DMS 273 (cell line): ENCODE measurements at regions not wholly inside any gene's neighbourhood (a gene's known extent, or its start where the extent isn't known, plus 50 kb on each side); places are given as distances from the start of the nearest gene placed in this dataset.
A peak's percentile ranks its signal among the peaks of the same experiment; 100 is the strongest.

ENCODE experiments used
- DNase-seq: peaks from one replicate; lab custom pipeline; 2025; ENCODE audit not compliant: unreplicated experiment; lab: John Stamatoyannopoulos, UW

GRCh38 chr14:82414853-82415539 lies 881.3 kb upstream of the SEL1L start:
- no peak for DNase-seq

GRCh38 chr14:82419933-82420332 lies 886.3 kb upstream of the SEL1L start:
- no peak for DNase-seq

GRCh38 chr14:82420871-82421270 lies 887.2 kb upstream of the SEL1L start:
- no peak for DNase-seq

- no peak for DNase-seq
Observed at GRCh38 chr14:82421286-82421685, 887.6 kb upstream of the SEL1L start.

GRCh38 chr14:82422230-82422629 lies 888.6 kb upstream of the SEL1L start:
- DNase-seq, result peak; percentile 32

GRCh38 chr14:82425261-82425660 lies 891.6 kb upstream of the SEL1L start:
- no peak for DNase-seq

- no peak for DNase-seq
Observed at GRCh38 chr14:82431031-82431430, 897.4 kb upstream of the SEL1L start.

GRCh38 chr14:82432301-82433105 lies 898.9 kb upstream of the SEL1L start:
- no peak for DNase-seq

- DNase-seq, result no peak
Observed at GRCh38 chr14:82438436-82438835, 904.8 kb upstream of the SEL1L start.

- no peak for DNase-seq
Observed at GRCh38 chr14:82441270-82441669, 907.6 kb upstream of the SEL1L start.

GRCh38 chr14:82445810-82446570 lies 912.3 kb upstream of the SEL1L start:
- no peak for DNase-seq

GRCh38 chr14:82447586-82447985 lies 913.9 kb upstream of the SEL1L start:
- no peak for DNase-seq

- DNase-seq, result no peak
Observed at GRCh38 chr14:82449926-82450468, 916.3 kb upstream of the SEL1L start.

GRCh38 chr14:82451675-82452074 lies 918.0 kb upstream of the SEL1L start:
- DNase-seq, result no peak

- no peak for DNase-seq
Observed at GRCh38 chr14:82482345-82482744, 948.7 kb upstream of the SEL1L start.

GRCh38 chr14:82488473-82488872 lies 954.8 kb upstream of the SEL1L start:
- no peak for DNase-seq

- no peak for DNase-seq
Observed at GRCh38 chr14:82490397-82490796, 956.7 kb upstream of the SEL1L start.

- DNase-seq, result no peak
Observed at GRCh38 chr14:82492157-82492556, 958.5 kb upstream of the SEL1L start.

- DNase-seq, result no peak
Observed at GRCh38 chr14:82500222-82500621, 966.6 kb upstream of the SEL1L start.

- DNase-seq, result no peak
Observed at GRCh38 chr14:82501554-82501953, 967.9 kb upstream of the SEL1L start.

GRCh38 chr14:82502043-82502442 lies 968.4 kb upstream of the SEL1L start:
- no peak for DNase-seq

- no peak for DNase-seq
Observed at GRCh38 chr14:82504894-82505293, 971.2 kb upstream of the SEL1L start.
